Hematopoietic multipotent progenitor cell (in vitro differentiated cells): ENCODE measurements at regions not wholly inside any gene's neighbourhood (a gene's known extent, or its start where the extent isn't known, plus 50 kb on each side); places are given as distances from the start of the nearest gene placed in this dataset.

ENCODE experiments used
- DNase-seq, 3 donors: peaks; one replicate each; pipeline ENCODE4 v3.0.0-alpha.2; 2011 to 2015; ENCODE audit warnings: low read depth in 2 of 3, low spot score in 2 of 3

GRCh38 chr7:422191-422885, 97.3 kb downstream of the PDGFA start:
- no peak for DNase-seq

DNA sequence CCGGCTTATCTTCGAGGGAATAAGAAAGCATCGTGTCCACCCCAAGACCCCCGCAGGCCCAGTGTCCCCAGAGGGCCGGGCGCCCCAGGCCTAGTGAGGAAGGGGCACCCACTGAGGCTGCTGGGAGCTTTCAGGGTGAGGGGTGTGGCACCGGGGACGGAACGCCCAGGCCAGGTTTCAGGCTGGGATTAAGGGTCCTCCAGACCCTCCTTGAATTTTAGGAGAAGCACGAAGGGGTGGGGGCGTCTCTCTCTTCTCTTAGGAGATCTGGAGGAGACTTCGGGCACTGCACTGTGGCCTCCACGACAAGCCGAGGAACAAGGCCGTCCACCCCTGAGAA, 96.8 kb downstream of the PDGFA start:
- no peak for DNase-seq

- no peak for DNase-seq
Observed at GRCh38 chr7:423312-424260, 96.1 kb downstream of the PDGFA start.

DNA sequence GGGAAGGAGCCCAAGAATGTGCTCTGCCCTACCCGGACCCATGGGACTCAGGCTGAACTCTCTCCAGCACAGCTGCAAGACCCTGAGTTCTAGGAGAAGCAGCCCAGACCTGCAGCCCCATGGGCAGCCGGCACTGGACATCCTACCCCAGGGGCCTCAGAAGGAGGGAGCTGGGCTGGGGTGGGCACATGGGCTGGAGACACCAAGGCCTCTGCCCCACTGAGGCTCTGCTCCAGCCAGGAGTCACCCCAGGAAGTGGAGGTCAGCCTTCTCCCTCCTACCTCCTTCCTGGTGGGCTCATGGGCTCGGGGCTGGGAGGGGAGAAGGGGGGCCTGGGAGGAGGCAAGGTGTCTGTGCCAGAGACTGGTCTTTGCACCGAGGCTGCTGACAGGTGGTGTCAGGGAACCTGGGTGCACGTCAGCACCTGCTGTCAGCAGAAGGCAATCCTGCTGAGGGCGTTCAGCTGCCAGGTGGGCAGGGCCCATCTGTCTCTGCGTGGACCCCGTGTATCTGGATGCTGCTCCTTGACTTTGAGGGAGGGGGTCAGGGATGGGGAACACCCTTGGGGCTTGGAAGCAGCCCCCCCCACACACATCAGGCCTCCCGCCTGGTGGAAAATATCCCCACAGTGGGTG, 95.2 kb downstream of the PDGFA start:
- DNase-seq, result no peak

GRCh38 chr7:424961-425793, 94.5 kb downstream of the PDGFA start:
- DNase-seq, result no peak

DNA sequence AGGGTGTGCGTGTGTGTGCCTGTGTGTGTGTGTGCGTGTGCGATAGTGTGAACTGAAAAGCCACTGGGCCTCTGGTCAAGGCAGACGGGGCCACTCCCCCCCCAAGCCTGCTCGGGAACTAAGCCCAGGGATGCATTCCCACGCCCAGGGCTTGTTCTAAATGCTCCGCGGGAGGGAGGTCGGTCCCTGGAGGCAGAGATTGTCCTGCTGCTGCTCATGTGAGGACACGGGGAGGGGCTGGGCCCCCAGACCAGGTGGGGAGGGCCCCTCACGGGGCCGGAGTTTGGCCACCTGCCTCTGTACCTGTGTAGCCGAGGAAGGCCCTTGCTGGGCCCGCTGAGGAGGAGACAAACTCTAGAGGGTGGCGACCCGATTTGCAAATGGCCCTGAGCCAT, 93.9 kb downstream of the PDGFA start:
- DNase-seq, result no peak

GRCh38 chr7:426510-426909, 93.1 kb downstream of the PDGFA start:
- no peak for DNase-seq

DNA sequence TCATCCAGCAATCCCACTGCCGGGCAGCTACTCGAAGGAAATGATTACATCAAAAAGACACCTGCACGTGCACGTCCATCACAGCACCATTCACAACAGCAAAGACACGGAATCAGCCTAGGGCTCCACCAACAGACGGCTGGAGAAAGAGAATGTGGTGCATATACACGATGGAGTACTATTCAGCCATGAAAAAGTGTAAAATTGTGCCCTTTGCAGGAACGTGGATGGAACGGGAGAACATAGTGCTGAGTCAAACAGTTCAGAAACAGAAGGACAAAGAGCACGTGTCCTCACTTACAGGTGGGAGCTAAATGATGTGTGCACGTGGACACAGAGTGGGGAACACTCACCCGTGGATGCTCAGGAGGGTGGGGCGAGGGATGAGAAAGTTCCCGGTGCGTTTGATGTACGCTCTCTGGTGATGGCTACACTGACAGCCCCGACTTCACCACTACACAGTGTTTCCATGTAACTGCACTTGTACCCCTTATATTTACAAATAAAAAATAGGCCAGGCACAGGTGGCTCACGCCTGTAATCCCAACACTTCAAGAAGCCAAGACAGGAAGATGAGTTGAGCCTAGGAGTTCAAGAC, 92.0 kb downstream of the PDGFA start:
- no peak for DNase-seq

- DNase-seq, result no peak
Observed at GRCh38 chr7:428387-428786, 91.3 kb downstream of the PDGFA start.

- no peak for DNase-seq
Observed at GRCh38 chr7:428927-429827, 90.5 kb downstream of the PDGFA start.

GRCh38 chr7:429828-430180, 89.8 kb downstream of the PDGFA start:
- no peak for DNase-seq

- DNase-seq, result no peak
Observed at GRCh38 chr7:431041-431440, 88.6 kb downstream of the PDGFA start.

- DNase-seq, result no peak
Observed at GRCh38 chr7:431658-432111, 88.0 kb downstream of the PDGFA start.

- DNase-seq, result no peak
Observed at GRCh38 chr7:432256-432655, 87.4 kb downstream of the PDGFA start.

DNA sequence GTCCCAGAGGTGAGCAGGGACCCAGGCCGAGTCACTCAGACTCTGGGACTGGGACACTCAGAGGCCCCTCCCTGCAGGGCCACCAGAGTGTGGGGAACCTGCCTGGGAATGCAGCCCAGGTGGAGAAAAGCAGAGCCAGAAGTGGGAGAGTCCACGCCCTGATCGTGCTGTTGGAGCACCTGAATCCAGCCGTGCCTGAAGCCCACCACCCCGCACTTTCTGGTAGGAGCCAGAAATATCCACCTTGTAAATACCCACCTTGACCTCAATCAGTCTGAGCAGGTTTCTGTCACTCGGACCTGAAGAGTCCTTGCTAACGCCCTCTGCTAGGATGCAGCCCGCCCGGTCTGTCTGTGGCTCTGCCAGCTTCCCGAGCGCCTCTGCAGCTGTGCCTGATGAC, 86.7 kb downstream of the PDGFA start:
- DNase-seq, result no peak

DNA sequence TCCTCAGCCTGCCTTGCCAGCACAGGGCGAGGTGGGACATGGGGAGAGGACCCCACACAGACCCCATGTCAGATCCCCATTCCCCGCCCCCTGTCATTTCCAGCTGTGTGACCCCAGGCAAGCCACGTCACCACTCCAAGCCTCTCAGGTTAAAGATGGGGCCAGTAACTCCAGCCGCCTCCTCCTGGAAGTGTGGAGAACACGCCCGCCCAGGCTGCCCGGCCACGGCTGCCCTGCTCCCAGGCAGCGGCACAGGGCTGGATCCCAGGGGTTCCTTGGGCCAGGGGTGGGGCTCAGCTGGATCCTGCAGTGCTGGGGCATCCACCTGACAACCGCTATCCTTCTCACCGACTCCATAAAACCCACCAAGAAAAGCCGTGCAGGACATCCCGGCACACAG, 86.1 kb downstream of the PDGFA start:
- DNase-seq, result no peak

GRCh38 chr7:434891-435629, 84.6 kb downstream of the PDGFA start:
- DNase-seq, result peak in 1 of 3 donors; percentile 33

- no peak for DNase-seq
Observed at GRCh38 chr7:435630-436366, 83.8 kb downstream of the PDGFA start.
